K562 (cell line): ENCODE measurements at regions not wholly inside any gene's neighbourhood (a gene's known extent, or its start where the extent isn't known, plus 50 kb on each side); places are given as distances from the start of the nearest gene placed in this dataset.

Source experiments
- ATAC-seq: fragments of 200-7000 bp; cut with Tn5 transposase; 3 replicates; pipeline ENCODE4 v1.9.1; 2020; ENCODE audit warnings: moderate library complexity
- BruUV-seq: library from RNA; stranded (reverse); fragments of 400-500 nt; replicated peaks from 2 replicates; lab custom pipeline; 2021; lab: Mats Ljungman, UMichigan
- CTCF ChIA-PET: fragments of 300-600 bp; formaldehyde crosslinking; extraction: SDS; loops from one replicate; lab custom pipeline; 2021; ENCODE audit warnings: low intra/inter-chr PET ratio; lab: Yijun Ruan, JAX
- POLR2A ChIA-PET: fragments of 300-600, 350-650 bp; sonication (Branson Sonifier 250); formaldehyde crosslinking; extraction: SDS; loops from one replicate; lab custom pipeline; 2021; ENCODE audit warnings: antibody characterized with exemption, inconsistent platforms; lab: Yijun Ruan, JAX
- DNase-seq, 4 experiments: peaks; one replicate each; pipeline versions ENCODE4 v3.0.0 to v3.0.0-alpha.2; 2011 to 2018; ENCODE audit warnings: low spot score in 3 of 4, mixed read lengths in 3 of 4; ENCODE audit errors: extremely low read depth in 1 of 4
- FAIRE-seq: peaks from 2 replicates; lab custom pipeline; 2011; peaks lifted over from hg19 to GRCh38; lab: Jason Lieb, UNC
- H2AFZ ChIP-seq: 2 replicates; pipeline ENCODE4 v1.6.0; 2011; ENCODE audit warnings: low read depth, low read length, control low read depth, inconsistent platforms
- H3K27ac ChIP-seq: fragments of 200-600 bp; 3 replicates; pipeline ENCODE4 v1.8.0; 2011; ENCODE audit warnings: low read depth, mild to moderate bottlenecking, control low read depth, inconsistent platforms, low read length, moderate library complexity, mixed read lengths; ENCODE audit errors: extremely low read depth
- H3K27me3 ChIP-seq, 2 experiments: fragments of 300-600 bp in 1 of 2; 2 replicates in 1 of 2; 3 replicates in 1 of 2; pipeline versions ENCODE4 v1.6.0 to v1.8.0; 2011; ENCODE audit warnings: inconsistent platforms in 2 of 2, low read length in 2 of 2, mild to moderate bottlenecking in 1 of 2, mixed read lengths in 1 of 2, moderate library complexity in 1 of 2; ENCODE audit not compliant: control insufficient read depth in 2 of 2, insufficient read depth in 2 of 2
- H3K36me3 ChIP-seq: fragments of 300-600 bp; 3 replicates; pipeline ENCODE4 v1.8.0; 2011; ENCODE audit warnings: mild to moderate bottlenecking, low read length, inconsistent platforms; ENCODE audit not compliant: control insufficient read depth, insufficient read depth
- H3K4me1 ChIP-seq, 2 experiments: fragments of 200-600 bp in 1 of 2; replicated peaks in 1 of 2; 2 replicates in 1 of 2; 3 replicates in 1 of 2; pipeline versions ENCODE4 v1.5.1 to v1.8.0; 2011; ENCODE audit warnings: inconsistent platforms in 2 of 2, low read length in 2 of 2, mild to moderate bottlenecking in 1 of 2, mixed read lengths in 1 of 2, moderate library complexity in 1 of 2; ENCODE audit not compliant: control insufficient read depth in 2 of 2, insufficient read depth in 2 of 2
- H3K4me2 ChIP-seq: 2 replicates; pipeline ENCODE4 v1.6.1; 2011; ENCODE audit warnings: low read length, control low read depth, inconsistent platforms, mixed read lengths; ENCODE audit not compliant: insufficient read depth
- H3K4me3 ChIP-seq: fragments of 200-600 bp; sonication (generic), shearing (Covaris generic); 2 replicates; pipeline ENCODE4 v1.5.1; 2016; ENCODE audit warnings: control low read depth, inconsistent platforms
- H3K79me2 ChIP-seq: fragments of 200-600 bp; 3 replicates; pipeline ENCODE4 v1.8.0; 2011; ENCODE audit warnings: low read length, inconsistent platforms; ENCODE audit not compliant: control insufficient read depth, insufficient read depth
- H3K9ac ChIP-seq, 2 experiments: 2 replicates each; pipeline versions ENCODE4 v1.6.0 to v1.6.1; 2011; ENCODE audit warnings: low read depth in 2 of 2, low read length in 2 of 2, control low read depth in 1 of 2, inconsistent platforms in 1 of 2, mild to moderate bottlenecking in 1 of 2, mixed read lengths in 1 of 2; ENCODE audit not compliant: insufficient read depth in 1 of 2
- H3K9me1 ChIP-seq: one replicate; pipeline ENCODE4 v1.6.0; 2011; ENCODE audit warnings: inconsistent platforms, mild to moderate bottlenecking, low read length, moderate library complexity; ENCODE audit not compliant: control insufficient read depth, insufficient read depth
- H3K9me3 ChIP-seq: replicated peaks from 2 replicates; pipeline ENCODE4 v1.5.1; 2011; ENCODE audit warnings: low read depth, low read length, inconsistent platforms; ENCODE audit not compliant: control insufficient read depth, insufficient read depth
- H4K20me1 ChIP-seq: replicated peaks from 2 replicates; pipeline ENCODE4 v1.6.1; 2011; ENCODE audit warnings: low read length, inconsistent platforms, mixed read lengths; ENCODE audit not compliant: control insufficient read depth, insufficient read depth
- ARID1B ChIP-seq: fragments of 450-650 bp; IDR thresholded peaks from 2 replicates; pipeline ENCODE4 v1.6.1; 2016; ENCODE audit warnings: antibody characterized with exemption, mild to moderate bottlenecking, inconsistent platforms
- CEBPG ChIP-seq, 3 experiments: fragments of 200-800 bp in 1 of 3; sonication (Bioruptor generic) in 1 of 3; sonication (generic) in 1 of 3; formaldehyde crosslinking in 1 of 3; IDR thresholded peaks in 2 of 3; conservative IDR thresholded peaks in 1 of 3; 2 replicates each; pipeline versions ENCODE4 v1.6.1 to v1.8.0; 2016 to 2022; ENCODE audit warnings: missing compliant biosample characterization in 2 of 3, missing genetic modification characterization in 2 of 3, mild to moderate bottlenecking in 1 of 3, missing genetic modification reagents in 1 of 3
- DNMT1 ChIP-seq: fragments of 450-650 bp; IDR thresholded peaks from 2 replicates; pipeline ENCODE4 v1.6.1; 2016; ENCODE audit warnings: antibody characterized with exemption, mild to moderate bottlenecking
- FOXK2 ChIP-seq, 2 experiments: fragments of 450-650 bp; IDR thresholded peaks in 1 of 2; conservative IDR thresholded peaks in 1 of 2; 2 replicates each; pipeline ENCODE4 v1.6.1; 2016; ENCODE audit warnings: low read depth in 2 of 2, mild to moderate bottlenecking in 1 of 2
- ILK ChIP-seq: fragments of 450-650 bp; IDR thresholded peaks from 2 replicates; pipeline ENCODE4 v1.6.1; 2016; ENCODE audit warnings: missing genetic modification characterization, low read depth, mild to moderate bottlenecking, missing compliant biosample characterization, moderate library complexity, borderline replicate concordance
- JUND ChIP-seq, 2 experiments: IDR thresholded peaks; 2 replicates in 1 of 2; 3 replicates in 1 of 2; pipeline ENCODE4 v1.6.1; 2011; ENCODE audit warnings: borderline replicate concordance in 2 of 2, low read depth in 2 of 2, low read length in 2 of 2, improper control_type of control experiment in 1 of 2, missing biosample characterization in 1 of 2, missing genetic modification characterization in 1 of 2, missing genetic modification reagents in 1 of 2
- PCBP2 ChIP-seq: fragments of 200-400 bp; formaldehyde crosslinking; IDR thresholded peaks from 2 replicates; pipeline ENCODE4 v1.6.1; 2018; ENCODE audit warnings: low read length, low read depth, mild to moderate bottlenecking, moderate library complexity; ENCODE audit not compliant: poor library complexity, severe bottlenecking
- TAF9B ChIP-seq: fragments of 450-650 bp; IDR thresholded peaks from 2 replicates; pipeline ENCODE4 v1.6.1; 2018; ENCODE audit warnings: mild to moderate bottlenecking; ENCODE audit not compliant: partially characterized antibody
- TCFL5 ChIP-seq: fragments of 250-450 bp; sonication (Bioruptor Pico); conservative IDR thresholded peaks from 2 replicates; pipeline ENCODE4 v1.6.1; 2021; ENCODE audit warnings: mild to moderate bottlenecking, moderate library complexity, matching md5 sums
- ZNF175 ChIP-seq: fragments of 200-800 bp; sonication (Bioruptor generic); IDR thresholded peaks from 2 replicates; pipeline ENCODE4 v1.6.1; 2016; ENCODE audit warnings: low read depth, mild to moderate bottlenecking, missing genetic modification characterization, missing compliant biosample characterization
- ZNF444 ChIP-seq: fragments of 250-450 bp; sonication (Bioruptor Pico); IDR thresholded peaks from 2 replicates; pipeline ENCODE4 v1.4.0; 2020; ENCODE audit warnings: mild to moderate bottlenecking, moderate library complexity
- ZNF584 ChIP-seq: fragments of 200-800 bp; sonication (Bioruptor generic); IDR thresholded peaks from 2 replicates; pipeline ENCODE4 v1.6.1; 2016; ENCODE audit warnings: low read depth, mild to moderate bottlenecking, missing genetic modification characterization, missing compliant biosample characterization
- WGBS: fragments of 100-300 bp; shearing (Covaris generic); methylation state at CpG from one replicate; pipeline ENCODE4 v1.1.6; 2016; ENCODE audit warnings: low coverage, mixed read lengths; ENCODE audit not compliant: insufficient coverage; ENCODE audit errors: missing lambda C conversion rate; 5-methylcytosine and 5-hydroxymethylcytosine counted together
- in situ Hi-C: fragments of 300-500 bp; cut with MboI; formaldehyde crosslinking; loops from 4 replicates; pipeline ENCODE4 v1.15.0; 2018; ENCODE audit warnings: inconsistent platforms, mixed read lengths
- intact Hi-C: fragments of 100-400 bp; cut with micrococcal nuclease; formaldehyde crosslinking; loops from 2 replicates; pipeline ENCODE4 v1.14.2; 2022
- TF ChIP-seq, protein P1 (sequence below): fragments of 450-650 bp; formaldehyde crosslinking; IDR thresholded peaks from 2 replicates; pipeline ENCODE4 v1.4.0; 2022; ENCODE audit warnings: missing genetic modification characterization
- TF ChIP-seq, protein P2 (sequence below): sonication (generic); formaldehyde crosslinking; IDR thresholded peaks from 2 replicates; pipeline ENCODE4 v1.8.0; 2023; ENCODE audit warnings: missing genetic modification reagents, mild to moderate bottlenecking, borderline replicate concordance

DNA sequence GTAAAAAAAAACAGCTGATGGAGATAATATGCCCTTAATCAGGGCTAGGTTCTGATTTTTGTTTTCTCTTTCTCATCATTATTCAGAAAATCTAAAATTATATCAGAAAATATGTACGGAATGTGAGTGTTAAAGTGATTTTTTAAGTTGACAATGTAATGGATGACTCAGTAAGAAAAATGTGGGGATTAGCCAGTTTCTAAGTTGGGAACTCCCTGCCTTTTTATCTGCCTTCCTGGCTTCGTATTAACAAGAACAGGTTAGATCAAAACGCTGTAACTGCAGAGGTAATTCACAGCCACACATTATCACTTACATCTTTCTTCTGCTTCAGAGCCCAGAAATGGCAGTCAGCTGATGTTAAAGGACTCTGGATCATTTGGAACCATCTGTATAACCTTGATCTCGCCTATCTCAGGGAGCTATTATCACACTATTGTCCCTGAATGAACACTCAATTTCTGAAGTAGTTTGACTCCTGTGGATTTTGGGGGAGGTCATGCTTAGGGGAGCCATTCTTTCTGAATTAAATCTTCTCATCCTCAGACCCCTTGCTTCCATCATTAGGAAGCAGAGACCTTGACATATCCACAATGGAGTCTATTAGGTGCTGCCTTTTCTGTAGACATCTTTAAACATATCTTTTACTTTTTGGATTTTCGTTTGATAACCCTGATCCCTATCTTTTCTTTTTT lies 135.7 kb upstream of the SLC16A7 start:
- Histone ChIP-seq H2AFZ (no peak overlapping the region), H4K20me1 (no peaks in the 10 kb centered on the region), H3K9ac (no peak overlapping the region), H3K27ac (no peak overlapping the region), H3K9me1 (no peaks in the 10 kb centered on the region), H3K4me1 (no peaks in the 10 kb centered on the region), H3K79me2 (no peaks in the 10 kb centered on the region), H3K4me2 (no peak overlapping the region), H3K27me3 (no peaks in the 10 kb centered on the region), H3K9me3 (no peaks in the 10 kb centered on the region), H3K4me3 (no peak overlapping the region), H3K36me3 (no peaks in the 10 kb centered on the region)
- POLR2A ChIA-PET = no interaction called here
- ATAC-seq (no peak), DNase-seq (no peak), FAIRE-seq (no peak)
- WGBS = 0% methylated on average over 5 of the region's 5 CpGs
- BruUV-seq = no TSS peak
- in situ Hi-C loops = no loop called here
- intact Hi-C loops = no loop called here
- CTCF ChIA-PET = no interaction called here
- TF ChIP-seq, protein P1, sequence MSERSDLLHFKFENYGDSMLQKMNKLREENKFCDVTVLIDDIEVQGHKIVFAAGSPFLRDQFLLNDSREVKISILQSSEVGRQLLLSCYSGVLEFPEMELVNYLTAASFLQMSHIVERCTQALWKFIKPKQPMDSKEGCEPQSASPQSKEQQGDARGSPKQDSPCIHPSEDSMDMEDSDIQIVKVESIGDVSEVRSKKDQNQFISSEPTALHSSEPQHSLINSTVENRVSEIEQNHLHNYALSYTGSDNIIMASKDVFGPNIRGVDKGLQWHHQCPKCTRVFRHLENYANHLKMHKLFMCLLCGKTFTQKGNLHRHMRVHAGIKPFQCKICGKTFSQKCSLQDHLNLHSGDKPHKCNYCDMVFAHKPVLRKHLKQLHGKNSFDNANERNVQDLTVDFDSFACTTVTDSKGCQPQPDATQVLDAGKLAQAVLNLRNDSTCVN (CRISPR knock-in tag) = no peak
- TF ChIP-seq JUND (IDR thresholded peaks at IDR 0.05; ENCODE audit: borderline replicate concordance, low read depth, low read length) = no peak
- TF ChIP-seq JUND (tag; IDR thresholded peaks at IDR 0.05; ENCODE audit: borderline replicate concordance, low read depth, low read length) = no peak
- no peak for TF ChIP-seq ILK (tag)
- TF ChIP-seq DNMT1 = no peak
- TF ChIP-seq PCBP2 = no peak
- TF ChIP-seq ZNF175 = no peak
- TF ChIP-seq ARID1B = no peak
- no peak for TF ChIP-seq CEBPG (CRISPR knock-in tag; IDR thresholded peaks at IDR 0.05)
- no peak for TF ChIP-seq CEBPG (tag; conservative IDR thresholded peaks at IDR 0.05 in 1 of 2, IDR thresholded peaks at IDR 0.05 in 1 of 2)
- TF ChIP-seq ZNF444 (CRISPR knock-in tag) = no peak
- no peak for TF ChIP-seq ZNF584 (CRISPR knock-in tag)
- no peak for TF ChIP-seq TAF9B
- TF ChIP-seq FOXK2 (conservative IDR thresholded peaks at IDR 0.05 in 1 of 2, IDR thresholded peaks at IDR 0.05 in 1 of 2; ENCODE audit: low read depth in 2 of 2) = no peak
- TF ChIP-seq TCFL5 = no peak
- TF ChIP-seq, protein P2, sequence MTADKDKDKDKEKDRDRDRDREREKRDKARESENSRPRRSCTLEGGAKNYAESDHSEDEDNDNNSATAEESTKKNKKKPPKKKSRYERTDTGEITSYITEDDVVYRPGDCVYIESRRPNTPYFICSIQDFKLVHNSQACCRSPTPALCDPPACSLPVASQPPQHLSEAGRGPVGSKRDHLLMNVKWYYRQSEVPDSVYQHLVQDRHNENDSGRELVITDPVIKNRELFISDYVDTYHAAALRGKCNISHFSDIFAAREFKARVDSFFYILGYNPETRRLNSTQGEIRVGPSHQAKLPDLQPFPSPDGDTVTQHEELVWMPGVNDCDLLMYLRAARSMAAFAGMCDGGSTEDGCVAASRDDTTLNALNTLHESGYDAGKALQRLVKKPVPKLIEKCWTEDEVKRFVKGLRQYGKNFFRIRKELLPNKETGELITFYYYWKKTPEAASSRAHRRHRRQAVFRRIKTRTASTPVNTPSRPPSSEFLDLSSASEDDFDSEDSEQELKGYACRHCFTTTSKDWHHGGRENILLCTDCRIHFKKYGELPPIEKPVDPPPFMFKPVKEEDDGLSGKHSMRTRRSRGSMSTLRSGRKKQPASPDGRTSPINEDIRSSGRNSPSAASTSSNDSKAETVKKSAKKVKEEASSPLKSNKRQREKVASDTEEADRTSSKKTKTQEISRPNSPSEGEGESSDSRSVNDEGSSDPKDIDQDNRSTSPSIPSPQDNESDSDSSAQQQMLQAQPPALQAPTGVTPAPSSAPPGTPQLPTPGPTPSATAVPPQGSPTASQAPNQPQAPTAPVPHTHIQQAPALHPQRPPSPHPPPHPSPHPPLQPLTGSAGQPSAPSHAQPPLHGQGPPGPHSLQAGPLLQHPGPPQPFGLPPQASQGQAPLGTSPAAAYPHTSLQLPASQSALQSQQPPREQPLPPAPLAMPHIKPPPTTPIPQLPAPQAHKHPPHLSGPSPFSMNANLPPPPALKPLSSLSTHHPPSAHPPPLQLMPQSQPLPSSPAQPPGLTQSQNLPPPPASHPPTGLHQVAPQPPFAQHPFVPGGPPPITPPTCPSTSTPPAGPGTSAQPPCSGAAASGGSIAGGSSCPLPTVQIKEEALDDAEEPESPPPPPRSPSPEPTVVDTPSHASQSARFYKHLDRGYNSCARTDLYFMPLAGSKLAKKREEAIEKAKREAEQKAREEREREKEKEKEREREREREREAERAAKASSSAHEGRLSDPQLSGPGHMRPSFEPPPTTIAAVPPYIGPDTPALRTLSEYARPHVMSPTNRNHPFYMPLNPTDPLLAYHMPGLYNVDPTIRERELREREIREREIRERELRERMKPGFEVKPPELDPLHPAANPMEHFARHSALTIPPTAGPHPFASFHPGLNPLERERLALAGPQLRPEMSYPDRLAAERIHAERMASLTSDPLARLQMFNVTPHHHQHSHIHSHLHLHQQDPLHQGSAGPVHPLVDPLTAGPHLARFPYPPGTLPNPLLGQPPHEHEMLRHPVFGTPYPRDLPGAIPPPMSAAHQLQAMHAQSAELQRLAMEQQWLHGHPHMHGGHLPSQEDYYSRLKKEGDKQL (CRISPR knock-in tag) = no peak
